GM18498 (cell line): ENCODE measurements at regions not wholly inside any gene's neighbourhood (a gene's known extent, or its start where the extent isn't known, plus 50 kb on each side); places are given as distances from the start of the nearest gene placed in this dataset.

Source experiments
- ATAC-seq: cut with Tn5 transposase; IDR thresholded peaks from one replicate; pipeline ENCODE4 v1.9.1; 2021; ENCODE audit warnings: mild to moderate bottlenecking, moderate library complexity; ENCODE audit not compliant: unreplicated experiment

DNA sequence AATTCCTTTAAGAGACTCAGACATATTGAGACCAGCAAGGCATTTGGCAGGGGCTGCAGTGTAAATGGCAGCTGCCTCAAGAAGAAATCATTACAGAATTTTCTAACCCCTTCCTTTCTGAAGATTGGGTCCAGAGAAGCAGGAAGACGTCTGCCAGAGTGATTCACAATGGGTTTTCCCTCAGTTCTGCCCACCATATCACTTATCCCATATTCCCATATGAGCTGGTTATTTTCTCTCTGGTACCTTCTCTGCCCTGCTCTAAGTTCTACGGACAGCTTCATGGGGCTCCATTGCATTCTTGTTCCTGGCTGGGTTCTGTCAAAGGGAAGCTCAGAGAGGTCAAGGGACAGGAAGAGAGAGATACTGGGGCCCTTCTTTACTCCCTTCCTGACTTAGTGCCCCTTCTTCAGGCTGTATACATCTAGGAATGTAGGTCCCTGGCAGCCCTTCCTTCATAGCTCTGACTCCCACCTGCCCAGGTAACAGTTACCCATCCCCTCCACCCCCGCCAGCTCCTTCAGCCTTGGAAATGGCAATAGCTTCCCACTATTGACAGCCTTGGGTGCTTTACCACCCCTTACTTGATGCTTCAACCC is 420.6 kb upstream of the DAB1 start:
- no peak for ATAC-seq

DNA sequence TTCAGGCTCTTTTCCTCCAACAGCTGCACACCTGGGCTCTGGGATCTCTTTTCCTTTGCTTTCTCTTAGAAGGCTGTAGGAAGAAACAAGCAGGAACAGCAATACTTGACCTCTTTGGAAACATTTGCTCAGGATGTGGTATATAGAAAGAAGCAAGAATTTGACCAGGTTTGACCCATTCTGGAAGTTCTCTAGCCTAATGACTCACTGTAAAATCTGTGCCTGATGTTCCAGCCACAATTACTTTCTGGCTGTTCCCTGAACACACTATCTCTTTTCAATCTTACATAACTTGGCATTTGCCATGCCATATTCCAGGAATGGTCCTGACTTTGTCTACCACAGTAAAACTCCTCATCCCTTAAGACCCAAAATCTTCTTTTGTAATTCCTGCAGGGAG is 419.9 kb upstream of the DAB1 start:
- ATAC-seq: no peak

DNA sequence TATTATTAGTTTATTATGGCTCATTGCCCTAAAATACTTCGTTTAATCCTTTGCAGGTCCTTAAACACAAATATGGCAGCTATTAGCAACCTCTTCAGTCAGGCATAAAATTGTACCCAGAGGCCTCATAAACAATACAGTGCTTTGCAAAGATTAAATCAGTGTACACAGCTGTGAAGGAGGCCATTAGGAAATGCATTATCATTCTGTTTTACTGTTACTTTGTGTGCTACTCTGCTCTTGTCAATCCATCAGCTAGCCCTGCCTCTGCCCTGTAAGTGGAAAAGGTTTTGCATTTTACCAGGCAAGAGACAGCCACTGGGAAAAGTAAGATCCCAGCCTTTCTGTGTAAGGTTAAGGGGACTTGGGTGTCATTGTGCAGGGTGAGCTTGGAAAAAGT is 415.7 kb upstream of the DAB1 start:
- ATAC-seq: no peak

GRCh38 chr1:57839067-57839466 is 415.2 kb upstream of the DAB1 start:
- ATAC-seq: no peak

GRCh38 chr1:57835620-57836019 is 411.8 kb upstream of the DAB1 start:
- ATAC-seq: no peak

- ATAC-seq: no peak
Observed at GRCh38 chr1:57833296-57833695, 409.4 kb upstream of the DAB1 start.

GRCh38 chr1:57832612-57833011 is 408.8 kb upstream of the DAB1 start:
- ATAC-seq: no peak

DNA sequence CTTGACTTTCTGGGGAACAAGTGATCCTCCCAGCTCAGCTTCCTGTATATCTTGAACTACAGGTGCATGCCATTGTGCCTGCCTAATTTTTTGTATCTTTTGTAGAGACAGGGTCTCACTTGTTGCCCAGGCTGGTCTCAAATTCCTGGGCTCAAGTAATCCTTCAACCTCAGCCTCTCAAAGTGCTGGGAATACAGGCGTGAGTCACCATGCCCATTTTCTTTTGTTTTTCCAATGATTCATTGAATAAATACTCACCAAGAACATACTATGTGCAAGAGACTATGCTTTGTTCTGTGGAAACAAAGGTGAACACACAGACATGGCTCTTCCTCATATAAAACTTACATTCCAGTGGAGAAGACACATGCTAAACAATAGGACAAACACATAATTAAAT is 407.8 kb upstream of the DAB1 start:
- no peak for ATAC-seq

DNA sequence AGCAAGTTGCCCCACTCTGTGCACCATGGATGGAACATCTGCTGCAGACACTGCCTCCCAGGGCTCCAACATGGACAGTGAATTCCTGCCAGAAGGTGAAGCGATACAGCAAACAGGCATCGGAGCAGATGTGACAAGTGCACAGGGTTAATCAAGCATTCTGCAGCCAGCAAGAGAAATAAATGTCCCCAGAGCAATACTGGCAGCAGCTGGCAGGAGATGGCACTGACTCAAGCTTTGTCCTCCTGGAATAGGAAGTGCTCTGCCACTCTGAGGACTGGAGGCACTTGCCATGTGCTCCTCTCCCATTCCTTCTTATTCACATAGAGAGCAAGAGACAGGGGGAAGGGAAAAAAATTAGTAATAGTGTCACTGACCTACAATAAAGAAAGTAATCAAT is 402.7 kb upstream of the DAB1 start:
- no peak for ATAC-seq

DNA sequence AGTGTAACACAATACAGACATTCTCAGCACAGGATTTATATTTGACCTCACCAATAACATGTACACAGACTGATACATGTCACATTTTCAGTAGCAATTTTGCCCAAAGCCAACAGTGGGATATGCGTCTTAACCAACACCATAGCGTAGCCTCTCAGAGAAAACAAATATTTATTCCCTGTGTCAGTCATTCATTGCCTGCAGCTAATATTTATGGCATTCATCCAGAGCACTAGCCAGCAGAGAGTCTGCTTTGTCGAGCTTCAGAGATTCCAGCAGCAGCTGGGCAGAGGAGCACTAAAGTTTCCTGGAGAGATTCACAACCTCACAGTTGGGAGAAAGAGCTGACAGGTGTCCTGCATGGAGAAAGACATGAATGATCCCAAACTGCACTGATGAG is 400.7 kb upstream of the DAB1 start:
- no peak for ATAC-seq

GRCh38 chr1:57820356-57821095 is 396.7 kb upstream of the DAB1 start:
- ATAC-seq: no peak

GRCh38 chr1:57819893-57820292 is 396.0 kb upstream of the DAB1 start:
- no peak for ATAC-seq

GRCh38 chr1:57803586-57803985 is 379.7 kb upstream of the DAB1 start:
- no peak for ATAC-seq

- no peak for ATAC-seq
Observed at GRCh38 chr1:57800376-57800775, 376.5 kb upstream of the DAB1 start.

DNA sequence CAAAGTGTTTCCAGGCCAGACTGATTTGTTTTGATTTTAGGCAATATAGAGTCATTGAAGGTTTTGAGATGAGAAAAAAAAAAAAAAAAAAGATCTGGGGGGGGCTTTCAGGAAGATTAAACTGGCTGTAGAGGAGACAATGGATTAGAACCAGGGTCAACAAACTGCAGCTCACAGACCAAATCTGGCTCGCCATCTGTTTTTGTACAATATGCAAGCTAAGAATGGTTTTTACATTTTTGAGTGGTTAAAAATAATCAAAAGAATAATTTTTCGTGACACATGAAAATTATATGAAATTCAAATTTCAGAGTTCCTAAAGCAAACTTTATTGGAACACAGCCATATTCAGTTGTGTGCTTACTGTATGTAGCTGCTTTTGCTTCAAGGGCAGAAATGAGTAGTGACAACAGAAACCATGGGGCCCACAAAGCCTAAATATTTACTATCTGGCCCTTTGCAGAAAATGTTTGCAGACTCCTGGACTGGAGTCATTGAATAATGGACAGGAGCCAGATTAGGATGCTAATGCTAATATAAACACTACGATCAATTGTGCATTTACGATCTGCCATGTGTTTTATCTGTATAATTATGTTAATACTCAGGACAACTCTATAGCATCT is 375.7 kb upstream of the DAB1 start:
- no peak for ATAC-seq

- ATAC-seq: no peak
Observed at GRCh38 chr1:57798543-57798942, 374.7 kb upstream of the DAB1 start.

GRCh38 chr1:57797084-57797483 is 373.2 kb upstream of the DAB1 start:
- ATAC-seq: no peak

DNA sequence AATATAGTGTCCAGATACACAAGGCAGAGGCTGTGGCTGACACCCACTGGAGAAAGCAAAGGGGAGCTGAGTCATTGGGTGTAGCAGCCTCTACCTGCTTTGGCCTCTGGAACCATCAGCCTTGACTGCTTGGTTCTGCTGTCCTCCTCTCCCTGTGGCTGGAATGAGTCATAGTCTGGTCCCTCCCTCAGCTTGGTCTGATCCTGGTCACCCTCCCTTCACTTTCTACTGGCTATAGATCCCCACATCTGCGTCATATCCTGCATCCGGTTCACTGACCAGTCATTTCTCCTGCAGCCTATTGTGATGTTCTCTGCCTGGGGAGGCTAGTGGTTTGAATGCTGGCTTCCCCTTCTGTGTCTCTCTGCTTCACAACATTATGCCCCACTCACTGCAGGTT is 372.8 kb upstream of the DAB1 start:
- ATAC-seq: no peak

GRCh38 chr1:57795886-57796285 is 372.0 kb upstream of the DAB1 start:
- no peak for ATAC-seq

- ATAC-seq: no peak
Observed at GRCh38 chr1:57794078-57794477, 370.2 kb upstream of the DAB1 start.

GRCh38 chr1:57791497-57791896 is 367.6 kb upstream of the DAB1 start:
- no peak for ATAC-seq

DNA sequence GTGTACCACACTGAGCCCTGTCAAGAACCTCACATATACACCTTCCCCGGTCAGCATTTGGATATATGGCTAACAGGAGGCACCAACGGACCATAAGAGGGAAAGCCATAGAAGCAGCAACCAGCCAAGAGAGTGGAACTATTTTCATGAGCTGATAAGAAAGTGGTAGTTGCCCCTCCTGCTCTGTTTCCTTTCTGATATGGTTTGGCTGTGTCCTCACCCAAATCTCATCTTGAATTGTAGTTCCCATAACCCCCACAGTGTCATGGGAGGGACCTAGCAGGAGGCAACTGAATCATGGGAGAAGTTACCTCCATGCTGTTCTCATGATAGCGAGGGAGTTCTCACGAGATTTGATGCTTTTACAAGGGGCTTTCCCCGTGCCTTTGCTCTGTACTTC is 366.1 kb upstream of the DAB1 start:
- no peak for ATAC-seq
